Right lung (tissue), 2 donors: ENCODE measurements at regions not wholly inside any gene's neighbourhood (a gene's known extent, or its start where the extent isn't known, plus 50 kb on each side); places are given as distances from the start of the nearest gene placed in this dataset.
"Not testable (repeated sequence)": the region's sequence is repeated elsewhere in the genome, so short reads cannot be mapped to it uniquely, and the experiment has no call there.

Experiments used
- DNase-seq, 2 donors: peaks; one replicate each; pipeline ENCODE4 v3.0.0-alpha.2; 2013

DNA sequence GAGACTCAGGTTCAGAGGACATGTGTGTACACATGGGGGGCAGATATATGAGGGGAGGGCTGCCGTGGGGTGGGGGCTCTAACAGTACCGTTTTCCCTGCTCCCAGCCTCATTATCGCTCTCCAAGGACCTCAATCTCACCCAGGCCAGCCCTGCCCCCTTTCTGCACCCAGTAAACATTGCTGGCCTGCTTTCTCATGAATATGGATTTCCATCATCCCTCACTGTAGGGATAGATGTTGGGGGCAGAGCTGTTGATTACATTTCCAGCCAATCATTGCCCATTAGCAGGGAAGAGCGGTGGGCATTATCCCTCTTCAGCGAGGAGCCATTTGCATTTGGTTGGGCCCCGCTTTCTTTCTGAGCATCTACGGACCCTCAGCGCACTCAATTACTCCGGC lies 273.8 kb downstream of the RPS6KC1 start:
- no peak for DNase-seq

DNA sequence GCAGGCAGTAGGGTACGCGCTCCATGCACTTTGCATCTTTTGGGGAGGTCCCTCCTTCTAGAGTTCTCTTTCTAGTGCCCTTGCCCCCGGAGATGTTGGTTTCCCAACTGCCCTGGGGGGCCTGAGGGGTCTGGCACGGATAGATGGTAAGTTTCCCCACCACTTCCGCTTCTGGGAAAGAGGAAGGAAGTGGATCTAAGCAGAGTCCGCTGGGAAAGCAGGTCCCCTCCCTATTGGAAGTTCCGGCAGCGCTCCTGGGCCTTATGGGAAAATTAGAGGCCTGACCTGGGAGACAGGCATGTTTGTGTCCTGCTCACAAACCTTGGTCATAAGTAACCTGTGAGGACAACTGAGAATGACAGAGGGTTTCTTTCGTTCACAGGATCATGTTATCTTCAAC lies 274.4 kb downstream of the RPS6KC1 start:
- DNase-seq, result no peak

- no peak for DNase-seq
These were observed 275.4 kb downstream of the RPS6KC1 start for GRCh38 chr1:213326281-213327016.

DNA sequence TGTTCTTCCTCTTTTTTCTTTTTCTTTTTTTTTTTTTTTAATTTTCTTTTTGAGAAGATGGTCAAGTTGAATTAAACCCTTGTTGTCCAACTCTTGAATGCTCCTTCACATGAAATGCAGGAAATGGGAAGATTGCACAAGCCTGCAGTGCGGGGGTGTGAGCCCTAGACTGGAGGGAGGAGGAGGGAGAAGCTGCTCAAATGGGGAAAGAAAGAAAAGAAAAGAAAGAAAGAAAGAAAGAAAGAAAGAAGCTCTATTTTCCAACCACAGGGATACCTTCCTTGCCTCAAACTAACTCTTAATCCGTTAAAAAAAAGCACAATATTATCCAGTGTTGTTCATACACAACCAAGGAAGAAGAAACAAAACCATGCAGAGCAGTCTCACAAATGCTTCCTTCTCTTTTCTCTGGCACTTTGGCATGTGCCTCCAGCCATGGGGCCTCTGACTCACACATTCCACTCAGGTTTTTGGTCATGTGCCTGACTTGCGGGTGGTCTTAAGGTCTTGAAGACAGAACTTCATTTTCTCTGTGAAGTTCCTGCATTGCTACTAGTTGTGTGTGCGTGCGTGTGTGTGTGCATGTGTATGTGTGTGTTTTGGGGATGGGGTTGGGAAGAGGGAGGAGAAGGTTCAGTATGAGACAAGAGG lies 276.1 kb downstream of the RPS6KC1 start:
- no peak for DNase-seq

DNA sequence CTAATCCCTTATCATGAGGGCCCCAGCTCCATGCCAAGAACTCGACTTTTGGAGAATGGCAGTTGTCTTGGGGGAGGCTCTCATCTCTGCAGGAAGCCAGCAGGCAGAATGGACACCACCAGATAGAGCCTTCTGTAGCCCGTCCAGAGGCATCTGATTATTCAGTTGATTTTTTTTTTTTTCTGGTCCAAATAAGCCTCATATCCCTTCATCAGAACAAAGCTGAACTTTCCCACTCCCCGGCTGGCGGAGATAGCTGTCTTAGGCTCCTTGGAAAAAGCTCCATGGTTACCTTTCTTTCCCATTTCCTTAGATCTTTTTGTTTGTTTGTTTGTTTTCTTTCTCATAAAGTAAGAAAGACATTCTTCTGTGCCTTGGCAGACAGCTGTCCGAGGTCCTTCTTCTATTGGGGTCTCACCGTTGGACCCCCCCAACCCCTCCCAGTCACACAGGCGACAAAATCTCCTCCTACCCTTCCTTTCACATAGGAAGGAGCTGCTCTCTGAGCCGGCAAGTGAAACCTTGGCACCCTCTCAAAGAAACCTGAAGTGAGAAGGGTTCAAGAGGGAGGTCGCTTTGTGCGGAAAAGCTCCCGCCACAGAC lies 278.5 kb downstream of the RPS6KC1 start:
- no peak for DNase-seq

- no peak for DNase-seq
These were observed 279.2 kb downstream of the RPS6KC1 start for GRCh38 chr1:213330281-213330680.

GRCh38 chr1:213331631-213332175 lies 280.7 kb downstream of the RPS6KC1 start:
- no peak for DNase-seq

DNA sequence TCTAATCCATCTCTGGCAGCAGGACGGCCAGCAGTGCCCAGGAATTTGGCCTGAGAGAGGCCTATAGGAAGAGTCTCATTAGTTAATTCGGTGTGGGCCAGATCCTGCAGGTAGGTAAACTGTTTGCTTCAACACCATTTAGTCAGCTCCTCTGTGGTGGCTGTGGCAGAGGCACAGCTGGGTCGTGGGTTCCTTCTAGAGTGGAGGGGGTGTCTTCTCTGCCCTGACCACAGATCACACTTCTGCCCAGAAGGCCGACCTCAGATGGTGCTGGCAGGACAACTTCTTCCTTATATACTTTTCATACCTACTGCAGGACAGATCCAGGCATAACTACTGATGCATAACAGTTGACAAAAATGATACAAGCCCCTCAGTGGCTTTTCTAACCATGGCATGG lies 281.4 kb downstream of the RPS6KC1 start:
- DNase-seq, result no peak

DNA sequence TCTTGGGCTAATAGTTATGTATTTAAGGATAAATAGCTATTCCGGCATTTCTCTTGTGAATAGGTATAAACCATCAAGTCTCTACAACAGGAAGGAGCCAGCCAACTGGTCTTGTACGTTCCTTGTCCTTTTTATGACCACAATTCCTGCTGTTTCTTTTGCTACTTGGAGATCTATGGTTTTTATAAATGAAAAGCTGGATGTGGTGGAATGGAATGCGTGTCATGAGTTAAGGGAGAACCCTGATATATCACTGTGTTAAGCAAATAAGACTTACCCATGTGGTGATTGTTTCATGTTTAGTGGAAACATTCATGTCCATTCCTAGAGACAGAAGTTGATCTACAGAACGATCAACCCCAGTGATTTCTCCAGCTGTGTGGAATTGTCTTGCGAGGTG lies 282.1 kb downstream of the RPS6KC1 start:
- no peak for DNase-seq

DNA sequence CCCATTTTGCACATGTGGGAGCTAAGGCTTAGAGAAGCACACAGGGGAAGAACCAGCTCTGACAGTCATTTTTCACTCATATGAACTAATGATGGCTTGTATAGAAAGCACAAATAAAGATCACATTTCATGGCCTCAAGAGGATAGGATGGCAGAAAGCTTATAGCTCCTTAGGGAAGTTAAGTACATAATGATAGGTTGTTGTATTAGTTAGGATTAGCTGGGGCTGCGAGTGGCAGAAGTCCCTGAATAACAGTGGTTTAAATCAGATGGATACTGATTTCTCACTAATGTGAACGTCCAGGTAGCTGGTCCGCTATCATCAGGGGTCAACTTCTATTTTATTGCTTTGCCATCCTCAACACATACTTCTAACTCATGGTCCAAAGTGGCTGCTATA lies 284.0 kb downstream of the RPS6KC1 start:
- no peak for DNase-seq

DNA sequence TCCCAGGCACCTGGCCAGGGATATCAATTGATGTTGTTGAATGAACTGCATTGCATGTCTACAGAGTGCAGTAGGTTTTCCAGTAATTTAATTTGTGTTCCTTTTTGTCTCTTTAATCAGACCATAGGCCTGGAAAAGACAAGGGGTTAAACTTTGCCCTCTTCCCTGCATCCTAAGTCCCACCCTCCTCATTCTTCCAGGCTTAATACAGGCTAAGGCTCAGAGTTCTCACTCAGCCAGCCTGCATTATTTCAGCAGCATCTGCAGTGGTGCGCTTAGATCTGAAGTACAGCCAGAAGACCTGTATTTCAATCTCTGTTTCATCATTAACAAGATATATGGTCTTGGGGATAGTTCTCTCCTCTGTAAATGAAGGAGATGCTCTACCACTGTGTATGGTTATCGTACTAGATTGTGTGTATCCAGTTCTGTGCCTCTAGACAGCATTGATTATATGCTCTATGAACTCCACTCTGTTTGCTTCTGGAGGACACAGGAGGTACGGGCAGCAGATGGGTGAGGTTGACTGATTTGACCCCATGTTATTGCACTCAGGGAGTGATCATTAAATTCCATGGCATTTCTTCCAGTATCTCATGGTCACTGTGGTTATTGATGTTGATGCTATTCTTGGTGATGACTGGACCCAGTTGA lies 286.1 kb downstream of the RPS6KC1 start:
- no peak for DNase-seq

GRCh38 chr1:213340593-213340992 lies 289.6 kb downstream of the RPS6KC1 start:
- no peak for DNase-seq

DNA sequence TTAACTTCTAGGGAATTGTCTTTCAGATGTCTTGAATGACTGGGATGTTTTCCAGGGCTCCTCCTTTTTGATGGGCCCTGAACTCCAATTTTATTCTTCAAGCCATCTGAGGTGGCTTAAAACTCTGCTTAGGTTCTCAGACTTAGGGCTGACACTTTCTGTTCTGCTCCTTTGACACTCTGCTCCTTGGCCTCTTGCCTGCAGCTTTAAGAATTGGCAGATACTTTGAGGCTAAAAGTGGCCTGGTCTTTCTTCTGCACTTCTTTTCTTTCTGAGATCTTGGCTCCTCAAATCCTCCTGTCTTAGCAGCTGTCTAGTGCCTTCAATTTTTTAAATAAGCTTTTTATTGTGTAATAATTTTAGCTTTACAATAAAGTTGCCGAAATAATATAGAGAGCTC lies 294.6 kb downstream of the RPS6KC1 start:
- no peak for DNase-seq

DNA sequence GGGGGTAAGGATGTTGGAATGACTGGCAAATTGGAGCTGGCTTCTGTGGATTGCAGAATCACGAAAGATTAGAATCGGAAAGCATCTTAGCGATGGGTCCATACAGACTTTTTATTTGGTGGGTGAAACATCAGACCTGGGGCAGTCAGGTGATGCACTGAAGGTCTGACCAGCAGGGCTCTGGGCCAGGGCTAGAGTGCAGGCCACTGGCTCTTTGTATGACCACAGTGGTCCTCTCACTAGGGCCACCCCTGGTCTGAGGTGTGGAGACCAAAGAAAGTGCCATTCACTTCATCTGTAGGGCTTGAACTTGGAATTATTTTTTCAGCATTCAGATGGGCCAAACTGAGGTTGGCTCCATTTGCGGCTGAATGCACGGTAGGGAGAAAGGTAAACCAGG lies 306.4 kb downstream of the RPS6KC1 start:
- DNase-seq, result no peak

DNA sequence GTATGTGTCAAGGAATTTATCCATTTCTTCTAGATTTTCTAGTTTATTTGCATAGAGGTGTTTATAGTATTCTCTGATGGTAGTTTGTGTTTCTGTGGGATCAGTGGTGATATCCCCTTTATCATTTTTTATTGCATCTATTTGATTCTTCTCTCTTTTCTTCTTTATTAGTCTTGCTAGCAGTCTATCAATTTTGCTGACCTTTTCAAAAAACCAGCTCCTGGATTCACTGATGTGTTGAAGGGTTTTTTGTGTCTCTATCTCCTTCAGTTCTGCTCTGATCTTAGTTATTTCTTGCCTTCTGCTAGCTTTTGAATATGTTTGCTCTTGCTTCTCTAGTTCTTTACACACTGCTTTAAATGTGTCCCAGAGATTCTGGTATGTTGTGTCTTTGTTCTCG lies 307.3 kb downstream of the RPS6KC1 start:
- not testable (repeated sequence) for DNase-seq

GRCh38 chr1:213362598-213362997 lies 311.6 kb downstream of the RPS6KC1 start:
- DNase-seq, result no peak

DNA sequence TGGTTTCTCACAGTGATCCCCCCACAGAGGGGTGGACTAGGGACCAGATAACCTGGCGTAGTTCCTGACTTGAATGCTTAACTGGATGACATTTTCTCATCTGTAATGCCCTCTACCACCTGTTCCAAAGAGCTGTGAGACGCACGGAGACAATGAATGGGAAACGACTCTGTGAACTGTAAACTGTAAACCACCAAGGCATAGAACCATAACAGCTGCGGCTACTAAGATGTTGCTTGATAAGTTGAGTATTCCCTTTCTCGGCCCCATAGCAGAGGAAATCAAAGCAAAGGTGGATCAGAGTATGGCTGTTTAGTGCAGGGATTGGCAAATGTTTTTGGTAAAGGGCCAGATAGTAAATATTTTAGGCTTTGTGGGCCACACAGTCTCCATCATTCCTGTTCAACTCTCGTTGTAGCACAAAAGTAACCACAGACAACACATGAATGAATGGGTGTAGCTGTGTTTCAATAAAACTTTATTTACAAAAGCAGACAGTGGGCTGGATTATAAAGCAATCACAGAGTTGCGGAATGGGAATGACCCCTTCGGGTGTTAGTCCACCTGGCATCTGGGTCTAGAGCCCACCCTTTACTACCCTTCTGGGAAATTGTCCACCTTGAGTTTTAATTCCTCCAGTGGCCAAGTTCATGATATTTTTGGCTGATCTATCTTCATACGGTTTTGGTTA lies 315.2 kb downstream of the RPS6KC1 start:
- no peak for DNase-seq

- DNase-seq, result no peak
These were observed 318.4 kb downstream of the RPS6KC1 start for GRCh38 chr1:213369465-213369864.

- DNase-seq, result no peak
These were observed 319.5 kb downstream of the RPS6KC1 start for GRCh38 chr1:213370523-213370922.

DNA sequence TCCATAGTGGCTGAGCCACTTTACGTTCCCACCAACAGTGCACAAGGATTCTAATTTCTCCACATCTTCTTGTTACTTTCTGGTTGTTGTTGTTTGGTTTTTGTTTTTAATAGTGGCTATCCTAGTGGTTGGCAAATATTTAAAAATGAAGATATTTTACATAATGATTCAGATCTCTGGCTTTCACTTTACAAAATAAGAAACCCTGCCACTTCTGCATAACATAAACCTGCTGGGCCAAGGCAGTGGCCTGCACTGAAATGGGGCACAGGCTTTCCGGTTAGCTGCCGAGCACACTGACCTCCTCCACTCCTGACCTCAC lies 320.4 kb downstream of the RPS6KC1 start:
- no peak for DNase-seq

DNA sequence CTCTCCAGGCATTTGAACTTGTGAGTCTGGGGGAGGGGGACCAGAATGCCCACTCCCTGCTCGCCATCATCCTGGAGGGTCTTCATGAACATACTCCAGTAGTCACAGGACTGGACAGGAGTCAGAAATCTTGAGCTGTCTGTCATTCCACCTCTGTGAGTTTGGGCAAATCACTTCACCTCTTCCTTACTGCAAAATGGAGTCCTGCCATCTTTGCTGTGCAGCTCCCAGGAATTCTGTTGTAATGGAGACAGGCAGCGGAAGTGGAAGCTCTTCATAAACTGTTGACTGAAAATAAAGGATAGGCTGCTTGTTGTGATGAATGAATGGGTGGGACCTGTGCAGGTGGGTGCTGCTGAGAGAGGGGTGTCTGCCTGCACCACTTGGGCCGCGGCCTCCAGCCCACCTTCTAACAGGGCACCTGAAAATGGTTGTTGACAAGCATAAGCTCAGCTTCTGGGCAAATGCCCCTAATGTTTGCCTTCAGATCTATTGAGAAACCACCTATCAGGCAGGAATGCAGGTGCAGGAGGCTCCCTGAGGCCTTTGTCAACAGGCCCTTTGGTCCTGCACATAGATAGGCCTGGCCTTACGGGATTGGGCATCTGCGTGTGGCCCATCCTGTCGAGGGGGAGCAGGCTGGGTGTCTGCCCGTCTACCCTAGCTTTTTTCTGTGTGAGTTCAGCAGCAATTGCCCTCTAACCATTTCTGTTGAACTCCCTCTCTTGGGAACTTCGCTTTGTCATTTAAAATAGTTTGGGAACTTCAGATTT lies 321.0 kb downstream of the RPS6KC1 start:
- DNase-seq, result no peak
